Central memory CD8-positive, alpha-beta T cell (primary cell): ENCODE measurements at regions not wholly inside any gene's neighbourhood (a gene's known extent, or its start where the extent isn't known, plus 50 kb on each side); places are given as distances from the start of the nearest gene placed in this dataset.

Source experiments
- ATAC-seq: fragments of 150-1000 bp; cut with Tn5 transposase; replicated peaks from 2 replicates; pipeline ENCODE4 v1.10.0; 2022; ENCODE audit warnings: mild to moderate bottlenecking, moderate FRiP score, moderate number of reproducible peaks; ENCODE audit not compliant: poor library complexity, severe bottlenecking; ENCODE audit errors: extremely low read depth
- DNase-seq, 2 donors: peaks; one replicate each; pipeline ENCODE4 v3.0.0; 2021; ENCODE audit warnings: low spot score in 2 of 2
- H3K27ac Mint-ChIP-seq: one replicate; pipeline ENCODE4 v1.8.0; 2022; ENCODE audit warnings: low read depth, mild to moderate bottlenecking, moderate library complexity, mixed read lengths
- H3K27me3 Mint-ChIP-seq: one replicate; pipeline ENCODE4 v1.8.0; 2022; ENCODE audit warnings: mixed read lengths
- H3K36me3 Mint-ChIP-seq: one replicate; pipeline ENCODE4 v1.8.0; 2022; ENCODE audit warnings: mild to moderate bottlenecking, moderate library complexity, mixed read lengths; ENCODE audit not compliant: insufficient read depth
- H3K4me1 Mint-ChIP-seq: one replicate; pipeline ENCODE4 v1.8.0; 2022; ENCODE audit warnings: mixed read lengths
- H3K4me3 Mint-ChIP-seq: one replicate; pipeline ENCODE4 v1.8.0; 2022; ENCODE audit warnings: mild to moderate bottlenecking, moderate library complexity, mixed read lengths
- H3K9me3 Mint-ChIP-seq: one replicate; pipeline ENCODE4 v1.8.0; 2022; ENCODE audit warnings: mixed read lengths

DNA sequence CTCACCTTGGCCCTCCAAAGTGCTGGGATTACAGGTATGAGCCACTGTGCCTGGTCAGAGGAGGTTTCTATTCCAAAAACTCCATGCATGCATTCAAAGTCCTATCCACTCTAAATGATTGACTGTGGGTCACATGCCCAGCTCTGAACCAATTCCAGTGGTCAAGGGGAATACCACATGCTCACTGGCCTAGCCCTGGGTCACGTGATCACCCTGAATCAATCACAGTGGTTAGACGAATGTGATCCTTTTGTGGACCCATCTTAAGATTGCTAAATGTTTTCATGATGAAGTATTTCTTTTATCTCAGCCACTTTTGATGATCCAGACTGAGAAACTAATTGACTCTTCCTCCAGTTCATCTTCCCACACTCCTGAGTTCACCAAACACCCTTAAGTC is 475.8 kb downstream of the PREX1 start:
- Mint-ChIP-seq H3K36me3 (peaks cover 2% of the 10 kb centered on the region), H3K4me3 (no peak overlapping the region), H3K27me3 (peaks cover 51% of the 10 kb centered on the region), H3K9me3 (no peaks in the 10 kb centered on the region), H3K4me1 (no peaks in the 10 kb centered on the region), H3K27ac (no peak overlapping the region)
- DNase-seq = no peak
- ATAC-seq = no peak

DNA sequence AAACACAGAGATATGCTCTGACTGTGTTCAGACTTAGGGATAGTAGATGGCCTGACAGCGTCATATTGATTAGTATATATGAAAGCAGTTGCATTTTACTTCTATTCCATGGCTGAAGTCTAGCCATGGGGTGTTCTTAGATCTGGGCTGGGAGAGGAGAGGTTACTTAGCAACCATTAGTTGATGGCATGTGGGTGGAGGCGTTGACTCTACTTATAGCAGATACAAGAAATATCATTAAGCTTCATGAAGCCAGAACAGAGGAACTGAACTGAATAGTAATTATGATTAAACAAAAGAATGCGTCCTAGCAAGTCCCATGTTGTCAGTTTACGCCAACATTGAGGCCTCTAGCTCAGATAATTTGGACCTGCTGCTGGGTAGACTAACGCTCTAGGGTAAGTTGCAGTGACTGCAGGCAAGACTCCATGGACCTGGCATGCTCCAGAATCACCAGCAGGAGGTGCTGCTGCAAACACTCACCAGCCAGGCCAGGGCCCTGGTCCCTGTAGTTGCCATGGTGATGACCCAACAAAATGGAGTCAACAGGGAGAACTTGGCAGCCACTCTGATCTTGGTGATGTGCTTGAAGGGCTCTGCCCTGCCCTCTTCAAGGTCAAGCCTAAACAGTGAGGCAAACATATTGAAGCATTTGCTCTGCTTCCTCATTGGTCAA is 477.3 kb downstream of the PREX1 start:
- no peaks in the 10 kb centered on the region for H3K4me1 Mint-ChIP-seq
- no peaks in the 10 kb centered on the region for H3K9me3 Mint-ChIP-seq
- no peak for DNase-seq
- peaks cover 2% of the 10 kb centered on the region for H3K36me3 Mint-ChIP-seq
- H3K27me3 Mint-ChIP-seq = peaks cover 42% of the 10 kb centered on the region
- no peak overlapping the region for H3K27ac Mint-ChIP-seq
- no peak overlapping the region for H3K4me3 Mint-ChIP-seq
- ATAC-seq = no peak

DNA sequence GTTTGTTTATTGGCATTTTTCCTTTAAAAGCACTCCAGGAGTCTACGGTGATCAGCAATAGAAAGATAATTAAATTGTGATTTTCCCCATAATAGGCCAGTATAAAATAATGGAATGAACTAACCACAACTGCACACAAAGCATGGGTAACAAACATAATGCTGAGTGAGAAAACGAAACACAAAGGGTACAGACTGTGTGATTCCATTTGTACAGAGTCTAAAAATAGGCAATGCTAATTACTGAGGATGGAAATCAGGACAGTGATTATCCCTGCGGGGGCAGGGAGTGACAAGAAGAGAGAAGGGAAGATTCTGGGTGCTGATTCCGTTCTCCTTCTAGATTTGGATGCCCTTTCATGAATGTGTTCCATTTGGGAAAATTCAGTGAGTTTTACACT is 478.1 kb downstream of the PREX1 start:
- H3K9me3 Mint-ChIP-seq = no peaks in the 10 kb centered on the region

DNA sequence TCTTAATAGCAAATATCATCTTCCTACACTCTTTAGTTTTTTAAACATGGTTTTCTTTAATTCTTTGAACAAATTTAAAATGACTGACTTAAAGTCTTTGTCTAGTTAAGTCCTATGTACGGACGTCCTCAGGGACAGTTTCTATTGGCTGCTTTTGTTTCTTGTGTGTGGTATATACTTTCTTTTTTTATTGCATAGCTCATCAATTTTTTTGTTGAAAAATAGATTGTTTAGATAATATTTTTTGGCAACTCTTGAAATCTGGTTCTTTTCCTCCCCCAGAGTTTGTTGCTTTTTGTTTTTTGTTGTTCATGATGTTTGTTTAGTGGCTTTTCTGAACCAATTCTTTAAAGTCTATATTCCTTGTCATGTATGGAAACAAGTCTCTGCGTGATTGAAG is 479.8 kb downstream of the PREX1 start:
- ATAC-seq (no peak), DNase-seq (no peak)
- Mint-ChIP-seq H3K4me1 (no peaks in the 10 kb centered on the region), H3K36me3 (peaks cover 2% of the 10 kb centered on the region), H3K4me3 (no peak overlapping the region), H3K27ac (no peak overlapping the region), H3K27me3 (peaks cover 65% of the 10 kb centered on the region), H3K9me3 (no peaks in the 10 kb centered on the region)

More for the DNA sequence above, 478.1 kb downstream of the PREX1 start:
- ATAC-seq = no peak
- no peak overlapping the region for H3K4me3 Mint-ChIP-seq
- peaks cover 50% of the 10 kb centered on the region for H3K27me3 Mint-ChIP-seq
- H3K36me3 Mint-ChIP-seq = peaks cover 2% of the 10 kb centered on the region
- DNase-seq = no peak
- no peaks in the 10 kb centered on the region for H3K4me1 Mint-ChIP-seq
- H3K27ac Mint-ChIP-seq = no peak overlapping the region

DNA sequence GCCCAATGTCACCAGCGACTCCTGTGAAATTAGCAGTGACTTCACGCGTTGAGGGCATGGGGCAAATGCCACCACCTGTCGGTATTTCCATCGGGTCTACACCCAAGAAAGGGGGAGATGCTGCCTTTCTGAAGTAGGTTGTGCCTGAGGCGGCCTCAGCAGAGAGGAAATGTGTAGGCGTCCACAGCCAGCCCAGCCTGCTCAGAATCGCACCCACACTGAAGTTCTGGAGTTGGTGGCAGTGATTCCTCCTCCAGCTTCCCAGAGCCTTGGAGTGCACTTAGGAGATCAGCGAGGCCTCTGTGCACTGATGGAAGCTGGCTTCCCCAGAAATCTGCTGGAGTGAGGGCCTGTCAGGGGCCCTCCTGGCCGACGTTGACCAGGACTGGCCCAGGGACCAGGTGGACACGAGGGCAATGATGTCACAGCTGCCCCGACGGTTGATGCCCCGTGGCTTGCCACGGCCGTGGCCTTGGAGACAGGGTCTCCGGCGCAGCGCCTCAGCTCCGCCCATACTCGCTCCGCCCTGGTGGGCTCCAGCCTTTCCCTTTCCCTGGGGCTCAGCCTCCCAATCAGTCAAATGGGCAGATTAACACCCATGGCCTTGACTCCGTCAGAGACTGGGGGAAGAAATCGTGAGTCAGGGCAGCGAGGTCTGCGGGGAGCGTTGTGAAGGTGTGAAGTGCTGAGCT is 484.8 kb downstream of the PREX1 start:
- Mint-ChIP-seq H3K9me3 (no peaks in the 10 kb centered on the region), H3K4me1 (no peaks in the 10 kb centered on the region), H3K4me3 (no peak overlapping the region), H3K36me3 (no peaks in the 10 kb centered on the region), H3K27ac (no peak overlapping the region), H3K27me3 (peaks cover 66% of the 10 kb centered on the region)
- DNase-seq (no peak), ATAC-seq (no peak)

DNA sequence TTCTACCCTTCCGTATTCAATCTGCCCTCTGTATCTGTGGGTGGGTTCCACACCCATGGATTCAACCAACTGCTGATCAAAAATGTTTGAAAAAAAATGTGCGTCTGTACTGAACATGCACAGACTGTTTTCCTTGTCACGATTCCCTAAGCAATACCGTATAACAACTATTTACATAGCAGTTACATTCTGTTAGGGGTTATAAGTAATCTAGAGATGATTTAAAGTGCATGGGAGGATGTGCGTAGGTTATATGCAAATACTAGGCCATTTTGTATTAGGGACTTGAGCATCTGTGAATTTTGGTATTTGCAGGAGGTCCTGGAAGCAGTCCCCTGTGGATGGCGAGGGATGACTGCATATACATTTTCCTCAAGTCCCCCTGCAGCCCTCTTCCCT is 486.9 kb downstream of the PREX1 start:
- Mint-ChIP-seq H3K36me3 (no peaks in the 10 kb centered on the region), H3K4me1 (no peaks in the 10 kb centered on the region), H3K27me3 (peaks cover 84% of the 10 kb centered on the region), H3K9me3 (no peaks in the 10 kb centered on the region), H3K4me3 (no peak overlapping the region), H3K27ac (no peak overlapping the region)
- ATAC-seq (no peak), DNase-seq (no peak)

GRCh38 chr20:48339986-48340882 is 487.6 kb downstream of the PREX1 start:
- Mint-ChIP-seq H3K4me1 (no peaks in the 10 kb centered on the region), H3K9me3 (no peaks in the 10 kb centered on the region), H3K4me3 (no peak overlapping the region), H3K27ac (no peak overlapping the region), H3K27me3 (peaks cover 86% of the 10 kb centered on the region), H3K36me3 (no peaks in the 10 kb centered on the region)
- ATAC-seq (no peak), DNase-seq (no peak)

DNA sequence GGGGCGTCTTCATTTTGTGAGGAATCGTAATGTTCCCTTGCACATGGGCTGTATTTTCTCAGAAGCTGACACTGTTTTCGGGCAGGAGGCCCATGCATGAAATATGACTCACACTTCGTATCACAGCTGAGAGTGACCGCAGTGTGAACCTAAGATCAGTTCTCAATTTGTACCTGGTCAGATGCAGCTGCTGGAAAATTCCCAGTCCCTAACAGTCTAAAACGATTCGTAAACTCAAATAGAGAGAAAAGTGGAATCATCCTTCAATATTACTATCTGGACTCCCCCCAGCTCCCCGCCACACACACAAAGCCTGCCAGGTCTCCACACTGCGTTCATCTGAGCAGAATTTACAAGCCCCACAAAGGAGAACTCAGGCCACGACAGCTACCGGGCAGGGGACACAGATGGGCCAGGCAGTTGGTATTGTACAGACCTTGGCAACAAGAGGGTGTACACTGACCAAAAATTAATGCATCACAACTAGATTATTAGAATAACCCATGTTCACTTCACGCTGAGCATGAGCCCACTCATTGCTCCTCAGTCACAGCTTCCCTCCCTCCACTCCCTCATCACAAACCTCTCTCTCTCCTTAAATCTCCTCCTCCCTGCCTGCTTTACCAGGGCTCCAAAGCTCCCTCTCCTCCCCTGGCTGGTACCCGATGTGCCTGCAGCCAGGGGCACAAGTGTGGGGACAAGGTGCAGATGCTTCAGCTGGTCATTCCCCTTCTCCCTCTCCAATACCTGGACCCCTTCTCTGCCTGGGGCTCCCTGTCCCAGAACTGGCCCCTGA is 488.4 kb downstream of the PREX1 start:
- no peak for DNase-seq
- no peak for ATAC-seq
- Mint-ChIP-seq H3K27me3 (peaks cover 81% of the 10 kb centered on the region), H3K36me3 (no peaks in the 10 kb centered on the region), H3K9me3 (no peaks in the 10 kb centered on the region), H3K27ac (no peak overlapping the region), H3K4me1 (no peaks in the 10 kb centered on the region), H3K4me3 (no peak overlapping the region)

- Mint-ChIP-seq H3K36me3 (no peaks in the 10 kb centered on the region), H3K9me3 (no peaks in the 10 kb centered on the region), H3K4me1 (no peaks in the 10 kb centered on the region), H3K4me3 (no peak overlapping the region), H3K27me3 (peaks cover 81% of the 10 kb centered on the region), H3K27ac (no peak overlapping the region)
- ATAC-seq (no peak), DNase-seq (no peak)
Measured at GRCh38 chr20:48338717-48339116, 489.1 kb downstream of the PREX1 start.

DNA sequence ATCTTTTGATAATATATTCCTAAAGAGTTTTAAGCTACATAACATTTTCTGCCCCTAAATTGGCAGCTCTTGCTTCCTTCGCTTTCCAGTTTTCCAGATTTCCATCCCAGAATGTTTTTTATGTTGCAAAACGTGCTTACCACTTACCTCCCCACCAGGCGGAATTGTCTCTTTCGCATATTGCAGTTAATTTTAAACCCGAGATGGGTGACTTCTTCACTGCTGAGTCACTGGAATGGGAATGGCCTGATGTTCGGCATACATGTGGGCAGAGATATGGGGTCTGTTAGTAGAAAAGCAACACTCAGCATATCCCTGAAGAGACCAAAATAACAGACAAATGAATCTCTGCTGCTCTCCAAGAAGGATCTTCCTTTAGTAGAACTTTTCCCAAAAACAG is 491.2 kb downstream of the PREX1 start:
- H3K9me3 Mint-ChIP-seq = no peaks in the 10 kb centered on the region
- no peak overlapping the region for H3K27ac Mint-ChIP-seq
- no peaks in the 10 kb centered on the region for H3K36me3 Mint-ChIP-seq
- H3K4me3 Mint-ChIP-seq = no peak overlapping the region
- peaks cover 81% of the 10 kb centered on the region for H3K27me3 Mint-ChIP-seq
- DNase-seq (no peak), ATAC-seq (no peak)
- no peaks in the 10 kb centered on the region for H3K4me1 Mint-ChIP-seq

DNA sequence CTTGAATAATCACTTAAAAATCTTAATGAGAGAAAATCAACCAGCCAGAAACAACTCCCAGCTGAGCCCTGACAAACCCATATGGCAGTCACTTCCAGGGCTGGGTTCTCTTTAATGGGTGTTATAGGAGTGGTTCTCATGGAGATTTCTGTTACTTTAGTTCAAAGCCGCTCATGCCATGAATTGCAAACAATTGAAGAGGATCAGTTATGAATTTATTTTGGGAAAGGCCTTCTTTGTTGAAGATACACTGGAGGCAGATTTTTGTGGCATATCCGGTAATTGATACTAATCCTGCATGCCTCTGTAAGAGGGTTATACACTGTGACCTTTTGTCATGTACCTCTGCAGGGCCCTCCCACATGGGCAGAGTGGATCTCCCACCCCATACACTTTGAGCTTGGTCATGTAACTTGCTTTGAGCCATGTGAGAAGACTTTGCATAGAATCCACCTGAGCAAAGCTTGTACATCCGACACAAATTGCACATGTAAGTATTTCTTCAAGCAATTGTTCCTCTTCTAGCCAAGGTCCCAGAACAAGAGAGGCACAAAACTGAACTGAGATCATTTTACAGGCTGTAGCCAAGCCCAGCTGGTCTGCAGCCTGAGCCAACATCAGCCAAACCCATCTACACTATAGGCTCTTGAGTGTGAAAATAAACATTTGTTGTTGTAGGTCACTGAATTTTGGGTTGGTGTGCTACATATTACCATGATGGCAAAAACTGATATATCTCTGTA is 492.3 kb downstream of the PREX1 start:
- DNase-seq = no peak
- Mint-ChIP-seq H3K36me3 (no peaks in the 10 kb centered on the region), H3K4me3 (no peak overlapping the region), H3K27me3 (peaks cover 73% of the 10 kb centered on the region), H3K27ac (no peak overlapping the region), H3K9me3 (no peaks in the 10 kb centered on the region), H3K4me1 (no peaks in the 10 kb centered on the region)
- ATAC-seq = no peak

DNA sequence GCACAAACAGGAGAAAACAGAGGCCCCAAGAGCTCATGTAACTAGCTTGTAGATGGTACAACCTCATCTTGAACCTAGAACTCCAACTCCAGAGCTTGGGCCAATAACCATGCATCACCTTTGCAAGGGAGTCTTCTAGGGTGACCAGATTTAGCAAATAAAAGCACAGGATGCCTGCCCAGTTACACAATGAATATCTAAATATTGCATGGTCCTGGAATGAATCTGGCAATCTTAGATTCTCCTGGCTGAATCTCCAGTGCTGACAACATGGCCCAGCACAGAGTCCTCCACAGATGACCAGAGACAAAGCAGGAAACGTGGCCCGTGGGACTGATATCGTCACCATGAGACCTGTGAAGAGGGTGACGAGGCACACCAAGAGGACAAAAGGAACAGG is 494.1 kb downstream of the PREX1 start:
- H3K27ac Mint-ChIP-seq = no peak overlapping the region
- H3K36me3 Mint-ChIP-seq = no peaks in the 10 kb centered on the region
- ATAC-seq (no peak), DNase-seq (no peak)
- no peaks in the 10 kb centered on the region for H3K9me3 Mint-ChIP-seq
- H3K27me3 Mint-ChIP-seq = peaks cover 71% of the 10 kb centered on the region
- H3K4me3 Mint-ChIP-seq = no peak overlapping the region
- no peaks in the 10 kb centered on the region for H3K4me1 Mint-ChIP-seq
